ENCODE measurements at regions not wholly inside any gene's neighbourhood (a gene's known extent, or its start where the extent isn't known, plus 50 kb on each side); places are given as distances from the start of the nearest gene placed in this dataset.

- no peak overlapping the region for H3K27ac ChIP-seq
- no peaks in the 10 kb centered on the region for H3K9me3 ChIP-seq (ENCODE audit: control insufficient read depth, low read length)
- no peaks in the 10 kb centered on the region for H3K79me2 ChIP-seq
- H3K27me3 ChIP-seq (ENCODE audit: control insufficient read depth, insufficient read depth, low read length) = no peaks in the 10 kb centered on the region
- no peak overlapping the region for H3K4me3 ChIP-seq (ENCODE audit: low read depth, low read length)
- TF ChIP-seq CTCF (IDR thresholded peaks at IDR 0.05) = no peak
- H3K4me1 ChIP-seq = no peaks in the 10 kb centered on the region
- H3K9ac ChIP-seq = no peak overlapping the region
- no peaks in the 10 kb centered on the region for H3K36me3 ChIP-seq (ENCODE audit: control insufficient read depth, insufficient read depth, low read length)
- H3K4me2 ChIP-seq (ENCODE audit: low read length) = no peak overlapping the region
- H2AFZ ChIP-seq = no peak overlapping the region
These were observed 260.8 kb downstream of the RDH14 start for GRCh38 chr2:18299423-18300212.

- Histone ChIP-seq H3K36me3 (ENCODE audit: control insufficient read depth, insufficient read depth, low read length) (no peaks in the 10 kb centered on the region), H3K4me1 (no peaks in the 10 kb centered on the region), H3K9ac (no peak overlapping the region), H3K4me2 (ENCODE audit: low read length) (no peak overlapping the region), H3K4me3 (ENCODE audit: low read depth, low read length) (no peak overlapping the region), H3K27me3 (ENCODE audit: control insufficient read depth, insufficient read depth, low read length) (no peaks in the 10 kb centered on the region), H3K27ac (no peak overlapping the region), H3K79me2 (no peaks in the 10 kb centered on the region), H2AFZ (no peak overlapping the region), H3K9me3 (ENCODE audit: control insufficient read depth, low read length) (no peaks in the 10 kb centered on the region)
- no peak for TF ChIP-seq CTCF (IDR thresholded peaks at IDR 0.05)
These were observed 262.9 kb downstream of the RDH14 start for GRCh38 chr2:18297534-18298058.

GRCh38 chr2:18290386-18290785, 270.1 kb downstream of the RDH14 start:
- no peak overlapping the region for H3K9ac ChIP-seq
- H3K4me1 ChIP-seq = no peaks in the 10 kb centered on the region
- H3K9me3 ChIP-seq (ENCODE audit: control insufficient read depth, low read length) = no peaks in the 10 kb centered on the region
- no peak overlapping the region for H3K27ac ChIP-seq
- H3K4me3 ChIP-seq (ENCODE audit: low read depth, low read length) = no peak overlapping the region
- H2AFZ ChIP-seq = no peak overlapping the region
- H3K4me2 ChIP-seq (ENCODE audit: low read length) = no peak overlapping the region
- H3K36me3 ChIP-seq (ENCODE audit: control insufficient read depth, insufficient read depth, low read length) = no peaks in the 10 kb centered on the region
- H3K79me2 ChIP-seq = no peaks in the 10 kb centered on the region
- no peaks in the 10 kb centered on the region for H3K27me3 ChIP-seq (ENCODE audit: control insufficient read depth, insufficient read depth, low read length)
- TF ChIP-seq CTCF (IDR thresholded peaks at IDR 0.05) = no peak

DNA sequence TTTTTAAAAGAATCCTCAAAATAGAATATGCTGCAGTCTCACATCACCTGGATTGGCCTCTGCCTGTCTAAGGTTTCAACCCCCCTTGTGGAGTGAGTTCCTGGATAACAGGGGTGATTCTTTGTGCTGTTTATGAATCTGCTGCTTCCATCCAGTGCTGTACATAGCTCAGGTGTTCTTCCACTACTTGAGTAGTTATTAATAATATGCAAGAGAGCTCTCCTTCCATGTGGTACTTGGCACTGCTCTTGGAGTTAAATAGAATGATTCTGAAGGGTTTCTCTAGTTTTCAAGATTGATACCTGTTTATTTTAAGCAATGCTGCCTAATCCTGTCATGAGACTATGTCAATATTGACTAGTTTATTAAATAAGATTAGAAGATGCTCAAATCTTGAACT, 273.6 kb downstream of the RDH14 start:
- Histone ChIP-seq H3K9ac (no peak overlapping the region), H3K4me1 (no peaks in the 10 kb centered on the region), H3K27me3 (ENCODE audit: control insufficient read depth, insufficient read depth, low read length) (no peaks in the 10 kb centered on the region), H3K4me3 (ENCODE audit: low read depth, low read length) (no peak overlapping the region), H3K27ac (no peak overlapping the region), H3K9me3 (ENCODE audit: control insufficient read depth, low read length) (no peaks in the 10 kb centered on the region), H3K4me2 (ENCODE audit: low read length) (no peak overlapping the region), H2AFZ (no peak overlapping the region), H3K79me2 (no peaks in the 10 kb centered on the region), H3K36me3 (ENCODE audit: control insufficient read depth, insufficient read depth, low read length) (no peaks in the 10 kb centered on the region)
- no peak for TF ChIP-seq CTCF (IDR thresholded peaks at IDR 0.05)

DNA sequence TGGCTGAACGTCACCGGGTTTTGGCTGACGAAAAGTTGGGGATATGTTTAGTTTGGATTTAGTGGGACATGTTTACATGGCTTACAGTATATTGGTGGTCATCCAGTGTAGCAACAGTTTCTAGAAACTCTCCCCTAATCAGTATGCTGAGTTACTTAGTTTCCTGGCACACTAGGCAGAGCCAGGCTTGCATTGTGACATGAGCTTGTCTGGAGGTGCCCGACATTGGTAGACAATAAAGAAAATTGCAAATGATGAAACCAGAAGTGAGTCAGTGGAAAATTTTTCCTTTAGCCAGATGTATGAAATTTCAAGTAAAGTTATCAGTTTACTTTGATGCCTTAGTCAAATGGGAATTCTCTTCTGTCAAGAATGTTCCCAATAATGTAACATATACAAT, 276.1 kb downstream of the RDH14 start:
- no peak overlapping the region for H2AFZ ChIP-seq
- no peak overlapping the region for H3K4me2 ChIP-seq (ENCODE audit: low read length)
- H3K27me3 ChIP-seq (ENCODE audit: control insufficient read depth, insufficient read depth, low read length) = no peaks in the 10 kb centered on the region
- H3K4me1 ChIP-seq = no peaks in the 10 kb centered on the region
- H3K9ac ChIP-seq = no peak overlapping the region
- no peaks in the 10 kb centered on the region for H3K9me3 ChIP-seq (ENCODE audit: control insufficient read depth, low read length)
- no peaks in the 10 kb centered on the region for H3K79me2 ChIP-seq
- TF ChIP-seq CTCF (IDR thresholded peaks at IDR 0.05) = no peak
- H3K4me3 ChIP-seq (ENCODE audit: low read depth, low read length) = no peak overlapping the region
- H3K36me3 ChIP-seq (ENCODE audit: control insufficient read depth, insufficient read depth, low read length) = no peaks in the 10 kb centered on the region
- H3K27ac ChIP-seq = no peak overlapping the region

All from parathyroid adenoma (tissue), 2 donors.